AG04449 (cell line): ENCODE measurements at regions not wholly inside any gene's neighbourhood (a gene's known extent, or its start where the extent isn't known, plus 50 kb on each side); places are given as distances from the start of the nearest gene placed in this dataset.

Source experiments
- CTCF ChIA-PET: fragments of 350-600 bp; formaldehyde crosslinking; extraction: SDS; loops from one replicate; lab custom pipeline; 2021; ENCODE audit warnings: antibody characterized with exemption; lab: Yijun Ruan, JAX
- POLR2A ChIA-PET: fragments of 400-600, 350-600 bp; formaldehyde crosslinking; extraction: SDS; loops from one replicate; lab custom pipeline; 2020; ENCODE audit warnings: antibody characterized with exemption, inconsistent platforms; lab: Yijun Ruan, JAX
- DNase-seq: peaks from one replicate; pipeline ENCODE4 v3.0.0-alpha.2; 2010; ENCODE audit warnings: low read depth, low spot score
- H3K4me3 ChIP-seq: 2 replicates; pipeline ENCODE4 v1.5.1; 2011; ENCODE audit warnings: low read depth, mild to moderate bottlenecking, control low read depth, low read length
- CTCF ChIP-seq: IDR thresholded peaks from one replicate; pipeline ENCODE4 v1.5.1; 2011; ENCODE audit warnings: mild to moderate bottlenecking, moderate library complexity, low read length, control low read depth, inconsistent platforms; ENCODE audit not compliant: insufficient read depth; ENCODE audit errors: missing control alignments

GRCh38 chr11:113540416-113541330, 65.5 kb upstream of the DRD2 start:
- no peak for DNase-seq
- ChIA-PET CTCF (interaction anchor here (2.4 kb wide), 1 partner anchor 8 kb away, joined by 15 read pairs; no protein-coding TSS in a partner anchor), POLR2A (no interaction called here)
- H3K4me3 ChIP-seq = no peak overlapping the region
- no peak for TF ChIP-seq CTCF

- POLR2A ChIA-PET = no interaction called here
Observed at GRCh38 chr11:113538451-113539412, 63.5 kb upstream of the DRD2 start.

GRCh38 chr11:113534625-113535024, 59.4 kb upstream of the DRD2 start:
- ChIA-PET CTCF (interaction anchor here (3.2 to 6.4 kb wide), 3 partner anchors 17 to 229 kb away, joined by 22 to 73 read pairs (median 29); no protein-coding TSS in a partner anchor), POLR2A (no interaction called here)
- no peak for DNase-seq
- no peak overlapping the region for H3K4me3 ChIP-seq
- TF ChIP-seq CTCF = no peak

More at GRCh38 chr11:113538451-113539412, 63.5 kb upstream of the DRD2 start:
- CTCF ChIA-PET = interaction anchor here (2.5 kb wide), 1 partner anchor 192 kb away, joined by 8 read pairs; no protein-coding TSS in a partner anchor
- no peak overlapping the region for H3K4me3 ChIP-seq
- TF ChIP-seq CTCF = no peak
- DNase-seq = no peak

- POLR2A ChIA-PET = no interaction called here
- DNase-seq = no peak
- CTCF ChIA-PET = interaction anchor here (0.7 to 6.4 kb wide), 22 partner anchors 8 to 235 kb away, joined by 3 to 73 read pairs (median 5); no protein-coding TSS in a partner anchor
- no peak for TF ChIP-seq CTCF
- H3K4me3 ChIP-seq = no peak overlapping the region
Observed at GRCh38 chr11:113533425-113533698, 58.2 kb upstream of the DRD2 start.

- POLR2A ChIA-PET = no interaction called here
- TF ChIP-seq CTCF = peak; percentile 82
- DNase-seq = peak; percentile 29
- CTCF ChIA-PET = interaction anchor here (0.7 to 6.4 kb wide), 27 partner anchors 8 to 235 kb away, joined by 3 to 73 read pairs (median 5); no protein-coding TSS in a partner anchor
- H3K4me3 ChIP-seq = no peak overlapping the region
Observed at GRCh38 chr11:113532697-113533424, 57.7 kb upstream of the DRD2 start.
